HG03439 (cell line): ENCODE measurements at regions not wholly inside any gene's neighbourhood (a gene's known extent, or its start where the extent isn't known, plus 50 kb on each side); places are given as distances from the start of the nearest gene placed in this dataset.

Experiments
- ATAC-seq: cut with Tn5 transposase; IDR thresholded peaks from one replicate; pipeline ENCODE4 v1.9.1; 2021; ENCODE audit warnings: mild to moderate bottlenecking, moderate library complexity; ENCODE audit not compliant: unreplicated experiment

DNA sequence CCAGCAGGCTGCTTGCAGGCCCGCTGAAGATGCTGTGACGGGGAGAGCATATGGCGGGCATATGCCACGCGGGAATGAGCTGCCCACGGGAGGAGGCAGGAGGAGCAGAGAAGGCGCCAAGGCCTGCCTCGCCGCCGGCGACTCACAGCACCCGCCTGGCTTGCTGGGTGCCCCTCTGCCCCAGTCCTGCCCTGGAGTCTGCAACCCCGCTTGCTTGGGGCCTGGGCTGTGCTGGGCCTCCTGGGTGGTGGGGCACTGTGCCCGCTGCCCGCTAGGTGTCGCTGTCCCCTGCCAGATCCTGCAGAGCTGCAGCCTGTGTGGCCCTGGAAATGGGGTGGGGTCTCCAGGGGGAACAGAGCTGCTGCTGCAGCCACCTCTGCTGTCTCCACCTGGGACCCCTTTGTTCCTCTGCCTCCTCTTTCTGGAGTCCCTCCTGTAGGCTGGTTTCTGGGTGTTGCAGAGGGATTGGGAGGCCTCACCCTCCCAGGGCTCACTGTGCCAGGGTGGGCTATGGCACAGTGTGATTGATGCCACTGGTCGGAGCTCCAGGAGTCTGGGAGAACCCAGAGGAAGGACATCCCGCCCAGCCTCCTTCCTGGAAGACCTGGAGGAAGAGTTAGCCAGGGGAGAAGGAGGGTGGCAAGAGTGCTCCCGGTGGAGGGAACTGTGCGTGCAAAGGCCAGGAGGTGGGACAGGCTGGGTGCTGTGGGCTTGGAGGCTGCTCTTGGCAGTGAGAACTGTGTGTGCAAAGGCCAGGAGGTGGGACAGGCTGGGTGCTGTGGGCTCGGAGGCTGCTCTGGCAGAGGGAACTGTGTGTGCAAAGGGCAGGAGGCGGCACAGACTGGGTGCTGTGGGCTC, 141.0 kb upstream of the CIBAR2 start:
- no peak for ATAC-seq

DNA sequence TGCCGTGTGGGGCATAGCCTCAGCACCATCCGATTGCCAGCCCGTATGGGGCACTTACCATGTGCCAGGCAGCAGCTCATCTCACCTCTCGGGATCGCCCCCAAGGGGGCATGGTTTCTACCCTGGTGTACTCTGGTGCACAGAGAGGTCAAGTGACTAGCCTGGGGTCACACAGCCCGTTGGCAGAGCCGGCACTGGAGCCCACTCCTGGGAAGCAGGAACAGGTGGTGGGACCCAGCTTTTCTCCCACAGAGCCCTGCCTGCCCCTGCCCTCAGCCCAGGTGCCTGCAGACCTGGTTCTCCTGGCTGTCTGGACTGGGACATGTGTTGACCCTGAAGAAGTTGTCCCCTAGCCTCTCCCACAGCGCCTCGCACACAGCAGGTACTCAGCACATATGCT, 141.8 kb upstream of the CIBAR2 start:
- no peak for ATAC-seq

DNA sequence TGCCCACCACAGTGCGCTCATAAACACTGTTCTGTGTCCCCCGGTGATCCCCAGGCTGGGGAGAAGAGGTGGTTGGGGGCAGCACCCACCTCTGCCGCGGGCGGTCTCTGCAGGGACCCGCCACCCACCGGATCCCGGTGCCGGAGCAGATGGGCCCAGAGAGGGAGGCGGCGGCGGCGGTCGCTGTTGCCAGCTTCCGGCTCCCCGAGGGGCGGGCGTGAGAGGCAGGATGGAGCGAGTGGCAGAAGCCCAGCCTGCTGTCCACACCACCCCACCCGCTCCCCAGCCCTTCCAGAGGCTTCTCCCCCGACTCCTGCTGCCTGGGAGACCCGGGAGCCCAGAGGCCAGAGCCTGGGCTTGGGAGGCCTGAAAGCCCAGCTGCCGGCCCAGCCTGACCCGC, 142.6 kb upstream of the CIBAR2 start:
- ATAC-seq: no peak

DNA sequence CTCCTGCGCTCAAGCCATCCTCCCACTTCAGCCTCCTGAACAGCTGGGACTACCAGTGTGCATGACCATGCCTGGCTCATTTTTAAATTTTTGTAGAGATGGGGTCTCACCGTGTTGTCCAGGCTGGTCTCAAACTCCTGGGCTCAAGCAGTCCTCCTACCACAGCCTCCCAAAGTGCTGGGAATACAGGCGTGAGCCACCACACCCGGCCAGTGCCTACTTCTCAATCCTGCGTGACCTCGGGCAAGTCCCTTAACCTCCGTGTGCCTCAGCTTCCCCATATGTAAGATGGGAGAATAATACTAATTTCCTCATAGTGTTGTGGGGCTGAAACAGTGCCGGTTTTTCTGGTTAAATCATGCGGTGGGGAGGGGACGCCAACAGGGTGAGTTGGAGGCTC, 143.5 kb upstream of the CIBAR2 start:
- ATAC-seq: no peak

DNA sequence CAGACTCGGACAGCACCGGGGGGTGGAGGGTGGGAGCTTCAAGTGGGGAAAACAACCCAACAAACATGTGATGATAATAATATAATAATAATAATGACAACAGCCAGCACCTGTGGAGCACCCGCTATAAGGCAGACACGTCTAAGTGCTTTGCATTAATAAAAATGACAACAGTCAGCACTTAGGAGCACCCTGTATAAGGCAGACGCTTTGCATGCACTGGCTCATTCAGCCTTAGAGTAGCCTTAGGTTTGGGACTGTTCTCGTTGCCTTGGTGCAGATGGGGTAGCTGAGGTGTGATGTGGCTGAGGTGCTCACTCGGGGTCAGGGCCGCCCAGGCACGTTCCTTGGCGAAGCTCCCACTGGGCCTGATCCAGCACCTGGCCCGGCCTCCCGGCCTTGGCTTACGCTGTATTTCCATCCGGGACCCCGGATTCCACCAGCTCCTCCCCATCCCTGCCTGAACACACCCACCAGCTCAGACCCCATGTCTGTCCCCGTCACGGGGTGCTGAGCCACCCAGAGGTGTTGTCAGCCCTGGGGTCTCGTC, 144.0 kb upstream of the CIBAR2 start:
- ATAC-seq: no peak

DNA sequence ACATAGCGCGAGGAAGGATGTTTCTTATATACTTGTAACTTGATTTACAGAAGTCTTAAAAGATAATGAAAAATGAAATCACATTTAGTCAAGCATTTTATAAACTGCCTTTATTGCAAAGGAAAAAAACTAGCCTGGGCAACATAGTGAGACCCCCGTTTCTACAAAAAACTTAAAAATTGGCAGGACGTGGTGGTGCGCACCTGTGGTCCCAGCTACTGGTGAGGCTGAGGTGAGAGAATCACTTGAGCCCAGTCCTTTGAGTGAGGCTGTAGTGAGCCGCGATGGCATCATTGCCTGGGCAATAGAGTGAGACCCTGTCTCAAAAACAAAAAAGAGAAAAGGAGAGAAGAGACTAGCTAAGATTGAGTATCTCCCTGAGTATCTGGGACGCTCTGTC, 145.2 kb upstream of the CIBAR2 start:
- ATAC-seq: no peak

DNA sequence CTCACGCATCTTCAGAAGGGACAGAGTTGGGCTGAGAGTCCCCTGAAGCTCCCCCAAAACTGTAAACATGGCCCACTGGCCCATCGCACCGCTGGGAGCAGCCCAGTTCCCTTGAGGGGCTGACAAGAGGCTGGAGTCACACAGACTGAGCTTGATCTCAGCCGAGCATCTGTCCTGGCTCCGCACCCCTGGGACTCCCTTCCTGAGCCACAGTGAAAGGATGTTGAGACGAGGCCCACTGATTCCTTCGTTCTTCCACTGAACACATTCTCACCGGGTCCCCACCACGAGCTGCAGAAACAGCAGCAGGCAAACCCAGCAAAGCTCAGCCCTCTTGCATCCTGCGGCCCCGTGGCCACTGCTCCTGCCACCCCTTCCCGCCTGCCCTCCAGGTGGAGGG, 145.9 kb upstream of the CIBAR2 start:
- ATAC-seq: no peak

DNA sequence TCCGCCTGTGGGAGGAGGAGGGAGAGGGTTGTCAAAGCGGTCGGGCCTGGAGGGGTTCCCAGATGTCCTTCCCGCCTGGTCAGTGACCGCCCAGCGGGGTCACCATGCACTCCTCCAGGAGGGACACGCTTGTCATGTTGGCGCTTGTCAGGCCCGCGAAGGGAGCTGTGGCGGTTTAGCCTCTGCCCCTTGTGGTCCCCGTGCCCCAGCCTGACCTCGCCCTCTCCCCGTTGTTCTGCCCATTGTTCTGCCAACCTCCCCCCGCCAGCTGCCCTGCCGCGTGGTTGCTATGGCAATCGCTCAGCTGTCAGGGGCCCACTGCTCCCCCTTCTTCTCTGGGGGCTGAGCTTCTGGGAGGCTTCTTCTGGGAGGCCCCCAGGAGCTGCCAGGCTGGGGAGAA, 146.4 kb upstream of the CIBAR2 start:
- no peak for ATAC-seq

DNA sequence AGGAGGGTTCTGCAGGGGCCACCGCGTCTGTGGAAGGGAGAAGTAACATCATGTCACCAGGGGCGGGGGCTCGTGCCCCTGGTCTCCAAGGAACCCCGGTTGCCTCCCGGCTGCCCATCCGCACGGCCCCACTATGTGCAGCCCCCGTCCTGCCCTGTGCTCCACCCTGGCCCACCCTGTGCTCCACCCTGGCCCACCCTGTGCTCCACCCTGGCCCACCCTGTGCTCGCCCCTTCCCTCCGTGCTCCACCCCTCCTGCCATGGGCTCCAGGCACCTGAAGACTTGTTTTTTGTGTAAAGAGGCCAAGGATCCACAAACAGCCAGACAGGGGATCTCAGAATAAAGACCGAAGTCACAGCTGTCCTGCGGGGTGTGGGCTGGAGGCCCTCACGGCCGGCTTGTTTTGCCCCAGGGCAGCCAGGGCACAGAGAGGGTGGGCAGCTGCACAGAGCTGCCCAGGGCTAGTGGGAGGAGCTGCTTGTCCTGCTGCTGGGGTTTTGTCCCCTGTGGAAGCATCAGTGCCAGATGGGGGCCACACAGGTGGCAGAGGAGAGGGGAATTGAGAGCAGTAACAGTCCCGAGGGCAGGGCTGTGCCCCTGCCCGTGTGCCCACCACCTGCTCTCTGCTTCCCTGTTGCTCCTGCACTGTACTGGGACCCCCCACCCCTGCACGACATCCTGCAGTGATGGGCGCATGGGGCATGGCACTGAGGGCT, 147.0 kb upstream of the CIBAR2 start:
- ATAC-seq: no peak

DNA sequence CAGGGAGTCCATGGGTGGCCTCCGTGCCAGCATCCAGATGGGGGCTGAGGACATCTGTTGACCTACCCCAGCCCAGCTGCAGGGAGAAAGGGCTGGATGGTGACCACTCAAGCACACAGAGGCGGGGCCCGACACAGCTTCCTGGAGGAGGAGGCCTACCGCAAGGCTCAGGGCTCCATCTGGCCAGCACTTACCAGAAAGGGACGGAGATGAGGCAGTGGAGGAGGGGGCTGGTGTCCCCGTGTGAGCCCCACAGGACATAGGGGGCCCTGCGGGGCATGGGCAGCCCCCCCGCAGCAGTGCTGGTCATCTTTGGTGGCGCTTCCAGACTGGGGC, 147.5 kb upstream of the CIBAR2 start:
- no peak for ATAC-seq

DNA sequence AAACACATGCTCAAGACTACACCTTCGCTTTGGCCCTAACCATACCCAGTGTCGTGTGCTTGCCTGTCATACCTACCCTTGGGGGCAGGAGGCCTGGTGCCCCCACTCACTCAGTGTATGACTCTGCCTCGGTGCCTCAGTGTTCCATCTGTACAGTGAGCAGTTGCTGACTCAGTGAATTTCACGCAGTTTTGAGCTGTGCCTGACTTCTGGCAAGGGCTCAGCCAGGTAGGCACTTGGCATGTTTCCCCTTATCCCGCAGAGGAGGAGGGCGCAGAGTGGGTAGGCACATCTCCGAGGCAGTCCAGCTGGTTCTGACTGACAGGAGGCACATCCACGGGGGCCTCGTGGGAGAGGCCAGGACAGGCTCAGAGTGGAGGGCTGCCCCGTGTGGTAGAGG, 148.9 kb upstream of the CIBAR2 start:
- no peak for ATAC-seq

DNA sequence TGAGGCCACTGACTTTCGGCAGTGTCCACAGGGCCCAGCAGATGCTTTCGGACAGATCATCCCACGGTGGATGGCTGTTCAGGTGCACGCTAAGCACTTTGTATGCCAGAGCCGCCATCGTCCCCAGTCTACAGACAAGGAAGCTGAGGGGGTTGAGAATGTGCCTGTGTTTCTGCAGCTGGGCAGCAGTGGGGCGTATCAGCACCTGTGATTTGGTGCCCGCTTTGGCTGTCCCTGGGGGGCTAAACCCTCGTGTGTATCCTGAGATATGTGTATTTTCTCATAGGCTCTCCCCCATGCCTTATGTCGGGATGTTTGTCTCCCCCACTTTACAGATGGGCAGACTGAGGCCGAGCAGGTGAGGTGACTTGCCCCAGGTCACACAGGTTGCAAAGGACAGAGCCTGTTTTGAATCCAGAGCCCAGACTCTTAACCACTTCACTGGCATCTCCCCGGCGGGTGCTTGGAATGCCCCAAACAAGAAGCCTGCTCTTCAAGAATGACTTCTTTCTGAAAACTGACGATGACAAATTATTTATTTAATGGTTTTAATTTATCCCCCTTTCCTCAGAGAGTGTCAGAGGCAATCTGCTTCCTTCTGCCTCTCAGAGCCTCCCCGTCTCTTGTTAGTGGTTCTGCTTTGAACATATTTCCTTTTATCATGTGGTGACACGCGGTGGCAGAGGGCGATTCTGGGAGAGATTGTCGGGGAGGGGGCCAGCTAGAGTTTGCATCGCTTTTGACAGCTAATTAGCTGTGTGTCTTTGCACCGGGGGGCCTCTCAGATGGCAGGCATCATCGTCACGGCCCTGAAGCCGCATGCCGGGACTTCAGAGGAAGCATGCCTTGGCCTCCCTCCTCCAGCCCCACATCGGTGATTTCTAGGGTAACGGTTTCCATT, 149.6 kb upstream of the CIBAR2 start:
- no peak for ATAC-seq

DNA sequence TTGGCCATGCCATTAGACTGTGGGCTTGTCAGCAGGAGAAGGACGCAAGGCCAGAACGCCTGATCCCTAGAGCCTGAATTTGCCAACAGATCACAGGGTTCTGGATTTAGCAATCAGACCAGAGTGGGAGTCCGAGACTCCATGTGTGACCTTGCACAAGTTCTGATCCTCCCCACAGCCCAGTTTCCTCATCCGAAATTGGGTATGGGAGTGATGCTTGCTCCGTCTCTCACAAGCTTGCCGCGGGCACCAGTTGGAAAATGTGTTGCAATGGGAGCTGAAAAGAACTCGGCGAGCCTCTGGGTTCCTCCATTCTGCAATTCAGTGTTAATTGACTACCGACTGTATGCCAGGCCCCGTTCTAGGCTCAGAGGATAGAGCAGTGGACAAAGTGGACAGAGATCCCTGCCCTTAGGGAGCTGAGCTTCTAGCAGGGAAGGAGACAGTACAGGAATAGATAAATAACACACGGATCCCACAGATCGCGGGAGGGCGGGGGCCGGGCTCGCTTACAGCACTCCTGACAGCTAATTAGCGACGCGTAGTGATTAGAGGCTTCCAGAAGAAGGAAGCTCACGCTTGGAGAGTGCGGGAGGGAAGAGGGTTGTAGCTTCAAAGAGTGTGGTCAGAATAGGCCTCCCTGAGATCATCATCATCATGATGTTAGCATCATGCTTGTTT, 150.4 kb upstream of the CIBAR2 start:
- no peak for ATAC-seq

DNA sequence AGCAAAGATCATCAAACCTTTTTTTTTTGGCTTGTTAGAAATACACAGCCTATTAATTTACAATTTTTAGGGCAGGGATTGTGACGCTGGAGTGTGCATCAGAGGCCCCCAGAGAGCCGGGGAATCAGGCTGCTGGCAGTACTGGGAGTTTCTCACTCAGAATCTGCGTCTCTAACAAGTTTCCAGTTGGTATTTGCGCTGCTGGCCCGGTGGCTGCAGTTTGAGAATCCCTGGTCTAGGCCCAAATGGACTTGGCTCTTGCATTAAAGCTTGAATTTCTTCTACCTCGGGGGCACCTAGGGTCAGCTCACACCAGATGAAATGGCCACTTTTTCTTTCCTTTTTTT, 150.9 kb upstream of the CIBAR2 start:
- ATAC-seq: no peak

DNA sequence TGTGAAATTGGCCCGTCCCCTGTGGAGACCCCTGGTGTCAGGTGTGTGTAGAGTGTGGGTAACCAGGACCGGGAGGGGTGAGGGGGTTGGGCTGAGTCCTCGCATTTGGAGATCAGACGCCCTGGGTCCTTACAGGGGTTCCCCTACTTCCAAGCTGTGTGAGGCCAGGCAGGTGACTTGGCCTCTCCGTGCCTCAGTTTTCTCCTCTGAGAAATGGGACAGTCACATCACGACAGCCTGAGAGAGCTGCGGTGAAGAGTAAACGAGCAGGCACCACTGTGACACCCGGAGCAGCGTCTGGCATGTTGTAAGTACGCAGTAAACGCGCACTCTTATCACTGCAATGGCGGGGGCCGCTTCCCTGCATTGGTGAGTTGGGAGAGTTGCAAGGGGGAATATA, 152.5 kb upstream of the CIBAR2 start:
- ATAC-seq: no peak

DNA sequence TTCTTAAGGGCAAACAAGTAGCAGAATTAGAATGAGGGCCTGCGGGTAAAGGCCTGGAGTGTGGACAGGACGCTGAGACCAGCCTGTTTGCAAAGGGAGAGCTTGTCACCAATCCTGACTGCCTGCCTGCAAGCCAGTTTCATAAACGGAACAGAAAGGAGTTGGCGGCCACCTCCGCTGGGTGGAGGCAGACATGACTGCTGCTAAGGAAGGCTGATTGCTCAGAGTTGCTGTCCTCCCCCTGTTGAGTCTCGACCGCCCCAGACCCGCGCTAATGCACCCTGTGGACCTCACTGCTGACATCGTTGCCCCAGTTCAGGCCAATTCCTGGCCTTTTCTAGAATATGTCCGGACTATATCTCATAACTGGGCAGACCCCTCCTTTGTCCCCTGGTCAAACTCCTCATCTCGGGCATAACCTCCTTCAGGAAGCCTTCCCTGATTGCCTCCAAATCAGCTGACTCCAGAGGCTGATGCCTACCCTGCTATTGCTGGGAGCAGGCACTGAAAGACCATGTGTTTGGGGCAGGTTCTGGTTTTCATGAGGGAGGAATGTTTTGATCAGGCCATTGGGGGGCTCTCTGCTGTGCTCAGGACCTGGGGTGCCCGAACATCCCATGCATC, 153.0 kb upstream of the CIBAR2 start:
- ATAC-seq: no peak

DNA sequence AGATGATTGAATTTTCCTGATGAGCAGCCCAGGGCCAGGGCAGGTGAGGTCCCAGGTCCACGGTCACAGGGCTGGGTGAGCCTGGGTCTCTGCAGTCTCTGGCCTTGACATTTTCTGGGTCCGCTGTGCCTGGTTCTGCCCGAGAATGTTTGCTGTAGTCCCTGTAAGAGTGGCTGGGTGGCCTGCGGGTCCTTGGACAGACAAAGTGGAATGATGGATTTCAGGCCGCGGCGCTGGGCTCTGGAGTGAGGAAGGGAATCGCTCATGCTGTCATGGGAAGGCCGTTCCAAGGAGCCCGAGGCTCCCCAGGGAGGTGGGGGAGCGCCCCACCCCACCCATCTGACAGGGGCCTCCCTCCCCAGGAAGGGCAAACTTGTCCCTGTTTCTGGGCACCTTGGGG, 153.5 kb upstream of the CIBAR2 start:
- no peak for ATAC-seq

DNA sequence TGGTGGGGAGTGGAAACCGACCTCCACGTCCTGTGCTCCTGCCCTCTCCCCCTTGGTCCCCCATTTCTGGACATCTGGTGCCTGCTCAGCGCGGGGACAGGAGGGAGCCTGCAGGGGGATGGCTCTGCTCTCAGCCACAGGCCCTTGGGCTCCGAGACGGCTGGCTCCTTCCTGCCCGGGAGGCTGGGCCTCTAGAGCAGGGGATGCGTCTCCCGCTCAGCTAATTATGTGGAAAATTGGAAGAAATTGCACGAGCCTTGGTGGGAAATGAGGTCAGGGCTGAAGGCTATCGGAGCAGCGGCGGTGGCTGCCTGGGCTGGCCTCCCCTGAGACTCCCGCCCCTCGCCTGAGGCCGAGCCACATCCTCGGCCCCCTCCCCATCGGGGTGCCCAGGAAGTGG, 154.6 kb upstream of the CIBAR2 start:
- no peak for ATAC-seq

DNA sequence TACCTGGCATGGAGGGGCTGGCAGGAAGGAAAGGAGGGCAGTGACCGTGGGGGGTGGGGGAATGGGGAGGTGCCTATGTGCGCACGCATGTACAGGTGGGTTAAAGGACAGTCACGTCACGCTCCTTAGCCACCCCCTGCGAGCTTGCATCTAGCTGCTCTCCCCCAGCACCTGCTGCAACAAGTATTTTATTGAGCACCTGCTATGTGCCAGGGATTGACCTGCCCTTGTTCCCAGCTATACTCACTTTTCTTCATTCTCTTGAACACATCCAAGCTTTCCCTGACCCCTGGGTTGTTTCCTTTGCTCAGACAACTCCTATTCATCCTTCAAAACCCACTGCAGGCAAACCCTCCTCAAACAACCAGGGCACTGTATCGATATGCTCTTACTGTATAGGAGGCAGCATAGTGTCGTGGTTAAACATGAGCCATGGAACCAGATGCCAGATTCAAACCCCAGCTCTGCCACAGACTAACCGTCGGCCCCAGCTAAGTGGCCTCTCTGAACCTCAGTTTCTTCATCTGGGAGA, 155.2 kb upstream of the CIBAR2 start:
- ATAC-seq: no peak

DNA sequence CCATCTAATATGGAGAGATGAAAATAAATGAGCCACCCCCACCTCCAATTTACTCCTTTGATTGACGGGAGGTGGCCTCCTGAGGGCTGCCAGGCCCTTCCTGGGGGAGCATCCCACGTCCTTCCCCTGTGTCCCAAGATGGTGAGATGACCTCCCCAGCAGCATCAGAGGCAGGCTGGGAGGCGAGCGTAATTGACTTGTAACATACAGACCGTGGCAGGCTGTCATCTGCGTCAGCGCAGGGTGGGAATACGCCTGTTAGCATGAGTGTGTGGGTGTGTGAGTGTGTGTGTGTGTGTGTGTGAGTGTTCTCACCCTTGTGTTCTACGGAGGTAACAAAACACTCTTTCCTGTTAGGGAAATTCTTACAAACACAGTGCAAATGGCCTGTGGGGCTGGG, 156.9 kb upstream of the CIBAR2 start:
- ATAC-seq: no peak
